ENCODE measurements at regions not wholly inside any gene's neighbourhood (a gene's known extent, or its start where the extent isn't known, plus 50 kb on each side); places are given as distances from the start of the nearest gene placed in this dataset.
A peak's percentile ranks its signal among the peaks of the same experiment; 100 is the strongest.

DNA sequence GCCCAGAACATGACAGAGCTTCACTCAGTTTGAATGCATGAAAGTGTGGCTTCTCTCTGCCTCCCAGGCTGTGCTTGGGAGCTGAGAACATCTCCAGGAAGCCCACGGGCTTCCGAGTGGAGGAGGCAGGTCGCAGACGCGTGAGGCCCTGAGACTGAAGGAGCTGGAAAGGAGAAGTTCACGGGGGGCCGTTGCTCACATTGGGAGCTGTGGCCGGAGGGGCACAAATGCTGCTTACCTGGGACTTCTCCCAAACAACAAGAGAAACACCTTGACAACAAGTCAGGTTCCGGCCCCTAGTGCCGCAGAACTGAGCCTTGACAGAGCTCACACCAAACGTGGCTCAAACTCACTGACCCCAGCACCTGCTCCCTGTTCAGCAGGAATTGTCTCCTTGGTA lies 207.0 kb downstream of the BRD1 start:
- no peak for DNase-seq

DNA sequence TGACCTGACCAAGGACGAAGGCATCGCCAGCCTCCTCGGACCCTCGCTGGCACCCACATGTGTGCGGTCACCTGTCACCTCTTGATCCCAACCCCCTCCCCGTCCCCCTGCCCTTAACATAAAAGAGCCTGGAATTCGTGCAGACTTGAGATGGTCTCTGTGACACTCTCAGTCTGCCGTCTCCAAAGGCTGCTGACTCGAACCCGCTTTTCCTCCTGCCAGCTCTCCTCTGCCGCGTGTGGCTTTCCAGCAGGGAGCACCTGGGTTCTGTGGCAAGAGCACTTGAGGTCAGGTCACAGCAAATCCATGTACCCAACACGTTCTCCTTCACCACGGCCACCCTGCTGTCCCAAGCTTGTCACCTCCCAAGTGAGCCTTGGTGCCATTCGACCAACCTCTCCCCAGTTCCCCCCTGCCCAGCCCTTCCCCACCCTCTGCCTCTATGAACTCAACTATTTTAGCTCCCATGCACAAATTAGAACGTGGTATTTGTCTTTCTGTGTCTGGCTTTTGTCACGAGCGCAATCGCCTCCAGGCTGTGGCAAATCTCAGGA lies 207.6 kb downstream of the BRD1 start:
- DNase-seq: peak; percentile 7

DNA sequence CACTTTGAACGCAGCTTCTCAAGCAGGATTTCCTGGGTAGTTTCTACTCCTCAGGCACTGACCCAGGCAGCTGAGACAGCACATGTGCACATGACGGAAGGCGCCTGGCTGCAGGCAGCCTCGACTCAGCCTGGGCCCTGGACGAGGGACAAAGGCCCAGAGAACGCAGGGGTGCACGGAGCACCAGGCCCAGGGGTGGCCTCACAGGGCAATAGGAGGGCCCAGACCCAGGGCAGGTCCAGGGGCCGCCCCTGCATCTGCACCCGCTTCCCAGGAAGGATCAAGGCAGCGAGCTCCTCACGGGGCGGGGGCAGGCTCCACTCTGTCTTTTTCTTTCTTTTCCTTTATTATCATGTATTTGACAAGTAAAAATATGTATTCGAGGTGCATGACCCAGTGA lies 208.4 kb downstream of the BRD1 start:
- peak; percentile 8 for DNase-seq

DNA sequence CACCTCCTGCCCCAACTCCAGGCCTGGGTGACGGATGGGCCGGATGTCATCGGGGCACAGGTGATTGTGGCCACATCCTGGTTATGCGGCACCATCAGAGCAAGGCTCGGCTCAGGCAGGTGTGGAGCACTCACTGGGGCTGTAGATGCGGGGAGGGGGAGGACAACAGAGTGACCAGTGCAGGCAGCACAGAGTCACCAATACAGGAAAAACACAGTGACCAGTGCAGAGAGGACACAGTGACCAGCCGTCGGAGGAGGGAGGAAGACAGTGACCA lies 209.1 kb downstream of the BRD1 start:
- DNase-seq: no peak

DNA sequence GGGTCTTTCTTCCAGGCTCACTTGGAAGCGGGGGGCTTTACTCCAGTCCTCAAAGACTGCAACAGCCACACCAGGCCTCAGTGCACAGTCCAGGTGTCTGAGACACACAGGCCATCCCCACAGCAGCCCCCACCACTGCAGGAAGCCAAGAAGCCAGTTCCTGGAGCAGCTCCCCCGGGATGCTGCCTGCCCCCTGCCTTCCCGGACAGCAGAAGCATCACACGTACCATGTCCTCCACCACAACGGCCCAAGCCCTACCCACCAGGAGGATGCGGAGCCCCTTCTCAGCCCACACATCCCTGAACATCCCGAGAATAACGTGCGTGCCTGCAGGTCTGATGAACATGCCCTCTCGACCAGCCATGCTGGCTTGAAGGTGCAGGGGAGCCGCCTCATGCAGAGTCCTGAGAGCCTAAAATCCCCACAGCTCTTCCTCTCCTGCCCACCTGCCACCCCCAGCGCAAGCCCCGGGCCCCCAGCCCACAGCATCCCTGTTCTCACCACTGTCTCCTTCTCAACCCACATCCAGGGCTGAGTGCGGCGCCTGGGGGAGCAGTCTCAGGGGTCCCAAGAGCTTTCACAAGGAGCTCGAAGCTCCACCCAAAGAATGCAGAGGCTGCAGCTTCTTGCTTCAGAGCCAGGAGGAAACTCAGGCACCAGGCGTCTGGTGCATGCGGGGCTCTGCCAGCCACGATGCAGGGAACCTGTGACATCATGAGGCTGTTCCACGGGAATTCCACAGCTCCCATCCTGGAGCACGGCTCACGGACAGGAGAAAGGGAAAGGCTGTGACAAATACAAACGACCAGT lies 209.6 kb downstream of the BRD1 start:
- peak; percentile 8 for DNase-seq

DNA sequence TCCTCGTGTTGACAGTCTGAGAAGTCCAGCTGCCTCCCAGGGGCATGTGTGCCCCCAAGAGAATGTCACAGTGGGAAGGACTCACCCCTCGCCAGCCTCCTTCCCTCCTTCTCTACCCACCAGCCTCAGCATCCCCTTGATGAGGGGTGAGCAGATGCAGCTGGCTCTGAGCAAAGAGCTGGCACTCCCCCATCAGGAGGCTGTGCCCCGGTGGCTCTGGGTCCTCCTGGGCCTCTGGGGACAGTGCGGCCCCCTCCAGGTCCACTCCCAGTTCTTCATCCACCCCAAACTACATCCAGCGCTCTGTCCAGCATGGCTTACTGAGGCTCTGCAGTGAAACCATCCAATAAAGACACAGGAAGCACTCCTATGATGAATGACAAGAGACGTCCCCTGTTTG lies 210.4 kb downstream of the BRD1 start:
- DNase-seq: peak; percentile 5

DNA sequence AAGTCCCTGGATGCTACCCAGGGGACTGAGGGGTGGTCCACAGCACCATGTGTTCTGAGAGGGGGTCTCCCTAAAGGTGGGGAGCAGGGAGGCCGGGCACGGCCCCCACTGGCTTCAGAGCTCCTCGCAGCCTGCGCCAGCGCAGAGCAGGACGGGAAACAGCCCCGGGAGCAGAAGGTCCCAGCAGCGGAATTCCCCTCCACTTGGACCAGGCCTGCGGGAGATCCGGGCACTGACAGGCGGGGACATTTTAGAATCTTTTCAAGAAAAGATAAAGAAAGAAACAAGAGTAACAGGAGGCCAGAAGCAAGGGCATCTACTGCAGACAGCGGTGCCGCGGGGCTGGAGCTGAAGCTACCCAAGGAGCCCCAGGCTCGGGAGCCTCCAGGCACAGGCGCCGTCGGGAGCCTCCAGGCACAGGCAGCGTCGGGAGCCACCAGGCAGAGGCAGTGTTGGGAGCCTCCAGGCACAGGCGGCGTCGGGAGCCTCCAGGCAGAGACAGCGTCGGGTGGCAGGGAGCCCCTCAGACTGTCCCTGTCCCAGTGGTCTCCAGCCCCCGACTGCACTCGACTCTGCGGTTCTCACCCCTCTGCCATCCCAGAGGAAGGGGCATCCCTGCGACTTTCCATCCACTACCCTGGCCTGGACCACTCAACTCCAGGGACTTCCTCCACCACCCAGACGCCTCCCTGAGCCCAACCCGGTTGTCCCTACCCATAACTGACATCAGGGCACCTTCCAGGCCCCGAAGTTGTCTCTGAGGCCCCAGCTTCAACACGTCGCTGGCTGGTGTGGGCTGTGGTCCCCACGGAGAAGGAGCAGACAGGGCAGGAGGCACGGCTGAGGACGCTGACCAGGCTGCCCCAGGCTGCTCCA lies 211.1 kb downstream of the BRD1 start:
- DNase-seq: peak; percentile 7

DNA sequence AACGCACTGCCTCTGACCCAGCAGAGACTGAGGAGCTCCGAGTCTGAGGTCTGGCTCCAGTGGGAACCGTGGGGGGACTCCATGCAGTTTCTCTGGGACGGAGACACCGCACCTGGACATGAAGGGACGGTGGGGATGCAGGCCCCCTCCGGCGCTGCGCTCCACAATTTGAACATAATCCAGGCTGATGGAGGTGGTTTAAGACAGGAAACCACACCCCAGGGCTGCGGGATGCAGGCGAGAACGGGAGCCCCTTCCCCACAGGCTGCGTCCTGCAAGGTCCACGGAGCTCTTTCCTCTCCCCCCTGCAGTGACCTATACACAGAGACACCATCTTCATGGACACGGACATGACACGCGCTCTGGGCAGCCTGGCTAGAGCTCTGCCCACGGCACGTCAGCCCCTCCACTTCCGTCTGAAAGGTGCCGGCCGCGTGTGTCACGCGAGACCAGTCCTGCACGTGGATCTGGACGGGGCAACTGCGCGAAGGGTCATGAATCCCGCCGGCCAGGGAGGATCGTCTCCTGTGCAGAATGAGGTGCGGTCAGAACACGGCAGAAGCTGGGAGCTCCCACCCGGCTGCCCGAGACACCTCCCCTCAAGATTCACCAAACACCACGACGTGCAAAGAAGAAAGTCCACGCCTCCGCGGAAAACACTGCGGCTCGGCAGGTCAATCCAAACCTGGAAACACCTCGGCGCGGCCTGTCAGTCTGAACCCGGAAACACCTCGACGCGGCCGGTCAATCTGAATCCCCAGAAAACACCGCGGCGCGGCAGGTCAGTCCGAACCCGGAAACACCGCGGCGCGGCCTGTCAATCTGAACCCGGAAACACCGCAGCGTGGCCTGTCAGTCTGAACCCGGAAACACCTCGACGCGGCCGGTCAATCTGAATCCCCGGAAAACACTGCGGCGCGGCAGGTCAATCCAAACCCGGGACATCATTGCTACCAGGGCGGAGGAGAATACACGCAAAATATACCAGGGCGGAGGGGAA lies 212.4 kb downstream of the BRD1 start:
- peak; percentile 6 for DNase-seq

DNA sequence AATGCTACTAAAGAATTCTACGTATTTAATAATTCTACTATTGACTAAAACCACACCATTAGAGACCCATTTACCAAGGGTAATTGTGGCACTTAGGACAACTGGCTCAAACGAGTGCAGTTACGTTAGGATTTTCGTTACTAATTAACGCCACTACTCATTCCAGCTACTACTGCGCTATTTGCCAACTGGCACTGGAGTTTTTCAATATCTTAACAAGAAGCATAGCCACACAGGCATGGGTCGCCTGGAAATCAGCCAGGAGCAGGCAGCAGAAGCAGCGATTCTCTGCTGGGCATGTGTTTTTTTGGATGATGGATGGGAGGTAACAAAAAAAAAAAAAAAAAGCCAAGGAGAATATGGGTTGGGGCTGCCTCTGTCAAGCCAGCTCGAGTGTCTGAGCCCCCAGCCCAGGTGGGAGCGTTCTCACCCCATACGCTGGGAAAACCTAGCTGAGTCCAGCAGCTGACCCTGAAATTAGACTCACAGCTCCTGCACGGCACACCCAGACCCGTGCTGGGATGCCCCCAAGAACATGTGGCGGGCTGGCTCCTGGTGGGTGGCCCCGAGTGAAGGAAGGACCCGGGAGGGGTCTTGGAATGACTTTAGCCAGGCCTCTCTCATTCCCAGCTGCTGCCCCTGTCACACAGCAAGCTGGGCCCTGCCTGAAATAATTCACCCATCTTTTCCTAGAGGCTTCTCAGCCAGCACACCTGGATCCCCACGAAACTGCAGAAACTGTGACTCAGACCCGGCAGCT lies 214.0 kb downstream of the BRD1 start:
- DNase-seq: no peak

DNA sequence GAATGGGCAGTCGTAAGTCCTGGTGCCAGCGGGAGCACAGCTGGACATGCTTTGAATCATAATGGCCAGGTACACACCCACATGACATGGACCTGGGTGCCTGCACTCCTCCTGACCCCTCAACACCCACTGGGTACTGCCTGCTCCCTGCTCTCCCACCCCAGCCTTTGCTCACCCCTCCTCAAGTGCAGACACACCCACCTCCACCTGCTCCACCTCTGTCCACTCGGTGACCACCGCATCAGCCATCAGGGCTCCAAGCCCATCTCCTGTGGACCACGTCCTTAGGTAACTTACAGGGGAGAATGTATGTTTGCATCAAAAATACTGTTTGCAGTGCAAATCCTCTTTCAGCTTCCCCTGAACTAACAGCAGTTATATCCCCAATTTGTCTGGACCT lies 214.6 kb downstream of the BRD1 start:
- DNase-seq: no peak

DNA sequence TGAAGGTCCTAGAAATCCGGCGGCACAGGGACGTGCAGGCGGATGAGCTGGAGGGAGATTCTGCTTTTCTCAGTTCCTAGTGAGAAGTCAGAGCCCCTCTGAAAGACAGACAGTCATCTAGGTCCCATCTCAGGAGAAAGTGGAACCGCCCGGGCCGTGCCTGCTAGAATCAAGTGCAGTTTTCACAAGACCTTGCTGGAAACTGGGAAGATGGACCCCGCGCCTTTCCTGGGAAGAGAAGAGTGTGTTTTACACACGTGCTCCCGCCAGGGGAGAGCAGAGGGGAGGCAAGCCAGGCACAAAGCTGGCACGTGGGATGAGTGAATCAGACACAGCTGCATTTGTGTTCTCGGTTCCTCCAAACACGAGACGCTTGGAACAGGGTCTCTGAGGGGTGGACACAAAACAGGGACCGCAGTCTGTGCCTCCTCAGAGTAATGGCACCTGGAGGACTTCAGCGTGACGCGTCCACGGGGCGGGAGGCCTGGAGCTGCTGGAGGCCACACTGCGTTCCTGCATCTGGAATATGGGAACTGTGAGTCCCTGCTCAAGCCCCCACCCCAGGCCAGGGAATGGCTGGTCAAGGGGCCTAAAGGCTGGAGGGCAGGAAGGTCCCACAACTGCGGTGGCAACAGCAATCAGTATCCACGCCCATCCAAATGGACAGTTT lies 218.3 kb downstream of the BRD1 start:
- peak; percentile 7 for DNase-seq

DNA sequence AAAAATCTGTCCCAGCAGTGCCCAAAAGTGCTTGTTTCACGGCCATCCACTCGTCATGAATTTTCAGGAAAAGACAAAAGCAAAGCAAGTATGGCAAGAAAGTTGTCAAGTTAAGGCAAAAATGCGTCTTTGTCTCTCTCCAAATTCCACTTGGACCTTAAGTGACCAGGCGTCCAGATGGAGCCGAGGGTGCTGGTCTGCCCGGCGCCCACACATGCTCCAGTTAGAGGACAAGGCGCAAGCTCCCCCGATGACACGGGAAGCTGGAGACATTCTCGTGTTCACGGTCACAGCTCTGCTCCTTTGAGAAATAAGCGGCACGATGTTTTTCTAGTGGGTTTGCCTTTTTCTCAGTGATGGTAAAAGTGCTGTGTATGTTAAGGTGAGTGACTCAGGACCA lies 219.0 kb downstream of the BRD1 start:
- DNase-seq: no peak

DNA sequence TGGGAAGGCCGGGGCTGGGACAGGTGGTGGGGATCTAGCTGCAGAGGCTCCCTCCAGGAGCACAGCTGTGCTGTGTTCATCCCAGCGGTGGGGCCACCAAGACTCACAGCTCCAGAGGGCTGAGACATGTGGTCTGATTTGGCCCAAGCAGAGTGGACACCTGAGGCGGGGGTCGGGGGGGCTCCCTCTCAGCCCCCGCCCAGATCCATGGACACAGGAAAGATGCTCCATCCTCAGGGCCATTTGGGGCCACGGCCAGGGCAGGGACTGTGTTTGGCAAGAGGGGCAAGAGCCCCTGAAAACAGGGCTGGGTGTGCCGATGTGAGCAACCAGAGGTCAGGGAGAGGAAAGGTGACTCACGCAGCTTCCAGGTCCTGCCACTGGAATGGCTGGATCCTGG lies 219.4 kb downstream of the BRD1 start:
- no peak for DNase-seq

DNA sequence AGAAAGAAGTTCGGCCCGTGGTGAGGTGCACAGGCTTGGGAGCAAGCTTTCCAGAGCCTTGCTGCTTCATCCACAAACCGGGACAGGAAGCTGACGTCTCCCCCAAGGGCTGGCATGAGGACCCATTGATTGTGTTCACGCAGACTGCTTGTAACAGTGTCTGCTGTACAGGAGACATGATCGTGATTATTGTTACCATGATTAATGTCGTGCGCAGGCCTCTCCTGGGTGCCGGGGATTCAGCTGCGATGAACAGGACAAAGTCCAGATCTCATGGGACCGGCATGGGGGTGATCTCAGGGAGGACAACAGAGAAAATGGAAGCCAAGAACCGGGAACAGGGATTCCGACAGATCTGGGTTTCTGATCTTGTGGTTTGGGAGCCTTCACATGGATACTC lies 219.9 kb downstream of the BRD1 start:
- DNase-seq: peak; percentile 6

DNA sequence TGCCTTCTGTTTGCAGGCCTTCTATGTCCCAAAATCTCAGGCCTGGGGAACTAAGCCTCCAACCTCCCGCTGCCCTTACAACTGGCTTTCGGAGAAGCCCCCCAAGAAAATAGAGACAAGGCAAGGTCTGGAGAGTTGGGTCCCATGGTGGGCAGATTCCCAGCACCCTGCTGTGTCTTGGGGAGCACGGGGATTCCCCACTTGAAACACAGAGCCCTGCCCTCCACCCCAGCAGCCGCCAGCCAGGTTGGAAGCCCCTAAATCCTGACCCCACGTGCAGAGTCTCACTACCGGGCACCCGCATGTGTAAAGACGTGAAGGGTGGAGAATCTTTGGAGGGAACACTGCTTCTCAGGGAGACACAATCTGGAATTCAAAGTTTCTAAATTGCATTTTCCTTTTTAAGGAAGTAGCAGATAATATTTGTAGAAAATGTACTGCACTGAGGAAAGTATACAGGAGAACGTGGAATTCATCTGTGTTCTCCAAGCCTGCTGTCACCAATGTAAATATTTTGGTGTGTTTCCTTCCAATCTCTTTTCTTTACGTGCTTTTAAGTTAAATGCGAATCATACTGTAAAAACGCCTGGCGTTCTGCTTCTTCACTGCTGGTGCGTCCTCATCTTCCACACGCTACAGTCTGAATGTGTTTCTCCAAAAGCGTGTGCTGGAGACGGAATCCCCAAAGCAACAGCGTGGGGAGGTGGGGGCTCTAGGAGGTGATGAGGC lies 220.9 kb downstream of the BRD1 start:
- DNase-seq: no peak

DNA sequence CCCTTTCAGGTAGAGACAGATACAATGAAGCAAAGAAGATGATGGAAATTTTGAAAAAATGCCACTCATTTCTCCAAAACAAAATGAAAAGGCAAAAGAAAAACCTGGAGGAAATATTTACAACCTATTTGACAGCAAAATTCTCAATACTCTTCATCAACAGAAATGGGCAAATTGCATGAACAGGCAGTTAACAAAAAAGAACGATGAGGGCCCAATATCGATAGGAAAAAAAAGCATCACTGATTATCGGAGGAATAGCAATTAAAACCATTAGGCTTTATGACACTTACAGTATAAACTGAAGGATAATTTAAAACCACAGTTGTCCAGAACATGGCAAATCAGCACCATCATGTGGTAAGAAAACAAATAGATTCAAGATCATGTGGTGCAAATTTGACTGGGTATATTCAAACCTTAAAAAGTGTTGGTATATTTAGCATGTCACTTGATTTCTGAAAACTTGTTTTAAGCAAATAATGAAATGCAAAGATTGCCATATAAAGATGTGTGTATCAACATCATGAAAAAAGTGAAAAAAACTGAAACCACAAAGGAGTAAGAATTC lies 222.9 kb downstream of the BRD1 start:
- no peak for DNase-seq

DNA sequence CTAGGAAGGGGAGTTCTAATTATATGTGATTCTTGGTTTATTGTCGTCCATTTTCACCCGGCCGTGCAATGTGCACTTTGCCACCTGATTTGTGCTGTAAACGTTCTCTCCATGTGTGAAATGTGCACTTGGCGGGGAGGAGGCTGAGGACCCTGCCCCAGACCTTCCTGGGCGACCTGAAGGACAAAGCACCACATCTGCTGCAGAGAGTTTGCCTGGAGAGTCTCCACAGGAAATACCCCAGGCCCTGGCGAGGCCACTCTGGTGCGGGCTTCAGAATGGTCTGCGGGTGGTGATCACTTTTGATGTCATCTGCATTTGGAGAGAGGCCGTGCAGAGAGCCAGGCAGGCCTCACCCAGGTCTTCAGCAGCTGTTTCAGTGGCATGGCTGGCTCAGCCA lies 224.7 kb downstream of the BRD1 start:
- DNase-seq: no peak

DNA sequence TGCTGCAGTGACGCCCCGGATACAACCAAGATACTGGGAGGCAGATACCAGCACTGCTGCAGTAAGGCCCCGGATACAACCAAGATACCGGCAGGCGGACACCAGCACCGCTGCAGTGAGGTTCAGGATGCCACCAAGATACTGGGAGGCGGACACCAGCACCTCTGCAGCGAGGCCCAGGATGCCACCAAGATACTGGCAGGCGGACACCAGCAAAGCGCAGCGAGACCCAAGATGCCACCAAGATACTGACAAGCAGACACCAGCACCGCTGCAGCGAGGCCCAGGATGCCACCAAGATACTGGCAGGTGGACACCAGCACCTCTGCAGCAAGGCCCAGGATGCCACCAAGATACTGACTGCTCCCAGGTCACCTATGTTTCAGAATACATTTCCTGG lies 225.2 kb downstream of the BRD1 start:
- no peak for DNase-seq

DNA sequence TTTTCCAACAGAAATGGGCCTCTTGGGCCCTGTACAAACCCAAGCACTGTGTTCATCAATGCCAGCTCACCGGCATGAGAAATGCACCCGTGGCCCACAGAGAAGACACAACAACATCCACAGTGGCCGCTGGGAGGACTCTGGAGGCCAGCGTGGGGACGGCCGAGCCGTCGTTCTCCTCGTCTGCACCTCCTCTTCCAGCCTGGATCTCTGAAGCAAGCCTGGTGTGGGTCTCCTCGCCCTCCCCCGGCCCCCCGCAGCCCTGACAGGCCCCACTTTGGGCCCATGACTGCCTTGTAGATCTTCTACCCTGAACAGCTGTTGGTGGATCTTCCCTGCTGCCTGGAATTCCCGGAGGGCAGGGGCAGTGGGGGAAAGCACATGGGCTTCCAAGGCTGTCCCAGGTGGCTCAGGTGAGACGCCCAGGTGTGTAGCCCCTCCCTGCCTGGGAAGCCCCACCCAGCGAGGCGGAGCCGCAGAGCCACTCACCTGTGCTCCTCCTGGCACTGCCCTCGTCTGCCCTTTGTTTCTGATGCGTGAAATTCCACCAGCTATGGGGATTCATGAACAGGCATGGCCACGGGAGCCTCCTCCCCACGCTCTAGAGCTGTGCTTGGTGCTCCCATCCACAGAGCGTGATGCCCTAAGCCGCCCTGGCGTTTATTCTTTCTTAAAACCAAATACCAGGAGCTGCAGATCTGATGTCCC lies 225.9 kb downstream of the BRD1 start:
- DNase-seq: no peak

All from activated naive CD4-positive, alpha-beta T cell treated with anti-CD3 and anti-CD28 coated beads, Interleukin-2, amount 50 U/mL, for 16 hours (primary cell).